OCI-LY7 (cell line): ENCODE measurements at regions not wholly inside any gene's neighbourhood (a gene's known extent, or its start where the extent isn't known, plus 50 kb on each side); places are given as distances from the start of the nearest gene placed in this dataset.

Experiments
- EZH2phosphoT487 ChIP-seq: fragments of 200-600 bp; sonication (generic); IDR thresholded peaks from 2 replicates; pipeline ENCODE4 v1.6.1; 2018; ENCODE audit warnings: low read depth, borderline replicate concordance, mild to moderate bottlenecking, mixed run types, antibody characterized with exemption, low read length, moderate library complexity, mixed read lengths
- TF ChIP-seq, protein P1 (sequence below): fragments of 200-600 bp; sonication (generic); conservative IDR thresholded peaks from 2 replicates; pipeline ENCODE4 v1.5.1; 2014; ENCODE audit warnings: mild to moderate bottlenecking, antibody characterized with exemption, low read length, moderate library complexity, mixed read lengths

DNA sequence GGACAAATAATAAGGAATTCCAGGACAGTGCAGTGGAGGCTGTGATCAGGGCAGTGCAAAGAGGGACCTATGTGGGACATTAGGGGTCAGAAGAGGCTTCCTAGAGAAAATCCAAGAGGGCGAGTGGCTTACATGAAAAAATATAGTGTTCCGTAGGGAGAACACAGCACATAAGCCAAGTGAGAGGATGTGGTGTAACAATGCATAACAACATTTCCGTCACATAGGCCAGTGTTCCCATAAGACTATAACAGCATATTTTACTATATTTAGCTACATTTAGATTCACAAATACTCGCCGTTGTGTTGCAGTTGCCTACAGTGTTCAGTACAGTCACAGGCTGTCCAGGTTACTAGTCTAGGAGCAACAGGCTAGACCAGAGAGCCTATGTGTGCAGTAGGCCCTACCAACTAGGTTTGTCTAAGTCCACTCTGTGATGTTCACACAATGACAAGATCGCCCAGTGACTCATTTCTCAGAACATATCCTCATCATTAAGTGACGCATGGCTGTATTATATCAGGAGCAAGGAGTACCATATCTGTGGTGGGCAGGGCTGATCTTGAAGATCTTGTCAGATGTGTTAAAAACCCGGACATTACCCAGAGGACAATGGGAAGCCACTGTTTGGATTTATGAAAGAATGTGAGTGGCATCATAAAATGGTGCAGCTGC lies 74.0 kb upstream of the TBL1X start:
- no peak for TF ChIP-seq EZH2phosphoT487
- TF ChIP-seq, protein P1, sequence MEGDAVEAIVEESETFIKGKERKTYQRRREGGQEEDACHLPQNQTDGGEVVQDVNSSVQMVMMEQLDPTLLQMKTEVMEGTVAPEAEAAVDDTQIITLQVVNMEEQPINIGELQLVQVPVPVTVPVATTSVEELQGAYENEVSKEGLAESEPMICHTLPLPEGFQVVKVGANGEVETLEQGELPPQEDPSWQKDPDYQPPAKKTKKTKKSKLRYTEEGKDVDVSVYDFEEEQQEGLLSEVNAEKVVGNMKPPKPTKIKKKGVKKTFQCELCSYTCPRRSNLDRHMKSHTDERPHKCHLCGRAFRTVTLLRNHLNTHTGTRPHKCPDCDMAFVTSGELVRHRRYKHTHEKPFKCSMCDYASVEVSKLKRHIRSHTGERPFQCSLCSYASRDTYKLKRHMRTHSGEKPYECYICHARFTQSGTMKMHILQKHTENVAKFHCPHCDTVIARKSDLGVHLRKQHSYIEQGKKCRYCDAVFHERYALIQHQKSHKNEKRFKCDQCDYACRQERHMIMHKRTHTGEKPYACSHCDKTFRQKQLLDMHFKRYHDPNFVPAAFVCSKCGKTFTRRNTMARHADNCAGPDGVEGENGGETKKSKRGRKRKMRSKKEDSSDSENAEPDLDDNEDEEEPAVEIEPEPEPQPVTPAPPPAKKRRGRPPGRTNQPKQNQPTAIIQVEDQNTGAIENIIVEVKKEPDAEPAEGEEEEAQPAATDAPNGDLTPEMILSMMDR = no peak
